Muscle of back (tissue), 3 donors: ENCODE measurements at regions not wholly inside any gene's neighbourhood (a gene's known extent, or its start where the extent isn't known, plus 50 kb on each side); places are given as distances from the start of the nearest gene placed in this dataset.

Experiments used
- DNase-seq, 3 donors: peaks; one replicate each; pipeline versions ENCODE4 v3.0.0 to v3.0.0-alpha.2; 2013

- DNase-seq = no peak
Measured at GRCh38 chr6:40798069-40798770, 211.1 kb upstream of the LRFN2 start.

DNA sequence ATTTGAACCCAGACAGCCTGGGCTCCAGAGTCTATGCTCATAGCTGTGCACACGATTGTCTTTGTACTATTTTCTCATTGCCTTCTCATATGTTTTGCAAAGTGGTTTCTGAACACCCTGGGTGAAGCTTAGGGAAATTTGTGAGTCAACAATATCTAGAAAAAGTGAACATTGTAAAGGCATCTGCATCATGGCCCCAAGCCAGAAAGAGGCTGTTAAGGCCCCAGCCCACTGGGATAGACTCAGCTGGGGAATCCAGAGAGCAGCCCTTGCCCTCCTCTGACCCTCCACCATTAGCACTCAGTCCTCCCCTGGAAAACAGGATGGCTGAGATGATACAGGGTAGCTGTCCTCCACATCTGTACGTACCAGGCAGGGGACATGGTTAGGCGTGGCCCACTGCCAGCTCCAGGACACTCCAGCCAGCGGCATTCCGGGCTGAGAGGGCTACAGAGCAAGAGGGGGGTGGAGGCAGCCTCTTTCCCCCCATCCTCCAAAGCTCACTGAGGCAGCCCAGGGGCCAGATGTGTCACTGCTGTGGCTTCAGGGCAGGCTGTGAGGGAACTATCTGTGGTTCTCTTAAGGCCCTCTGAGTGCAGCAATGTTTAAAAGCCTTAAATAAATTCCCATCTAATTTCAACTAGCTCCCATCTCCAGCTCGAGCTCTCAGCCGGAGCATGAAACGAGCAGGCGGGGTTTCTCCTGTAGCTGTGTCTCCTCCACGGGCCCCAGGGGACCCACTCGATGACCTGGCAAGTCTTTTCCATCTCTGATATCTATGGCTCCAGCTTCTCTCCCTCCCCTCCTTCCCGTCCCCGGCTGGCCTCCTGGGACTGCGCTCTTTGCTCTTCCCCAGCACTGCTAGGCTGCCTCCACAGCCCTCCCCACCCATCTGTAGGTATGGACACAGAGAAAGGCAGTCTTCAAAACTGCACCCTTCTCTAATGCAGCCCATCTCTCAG lies 209.4 kb upstream of the LRFN2 start:
- peak in 1 of 3 donors; percentile 23 for DNase-seq

DNA sequence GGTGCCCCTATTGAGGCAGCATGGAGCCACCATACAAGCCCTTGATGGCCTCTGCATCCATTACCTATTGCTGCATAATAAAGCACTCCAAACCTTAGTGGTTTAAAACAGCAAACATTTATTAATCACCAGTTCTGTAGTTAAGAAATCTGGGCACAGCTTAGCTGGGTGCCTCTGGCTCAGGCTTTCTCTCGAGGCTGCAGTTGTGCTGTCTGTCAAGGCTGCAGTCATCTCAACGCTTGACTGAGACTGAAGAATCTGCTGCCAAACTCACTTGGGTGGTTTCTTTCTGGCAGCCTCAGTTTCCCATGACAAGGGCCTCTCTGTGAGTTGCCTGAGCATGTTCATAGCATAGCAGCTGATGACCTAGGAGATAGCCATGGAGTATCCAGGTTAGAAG lies 207.4 kb upstream of the LRFN2 start:
- no peak for DNase-seq

GRCh38 chr6:40792183-40792582 lies 205.0 kb upstream of the LRFN2 start:
- DNase-seq = no peak

- DNase-seq = no peak
Measured at GRCh38 chr6:40791004-40791403, 203.8 kb upstream of the LRFN2 start.

- DNase-seq = peak in 1 of 3 donors; percentile 49
Measured at GRCh38 chr6:40788661-40789655, 201.8 kb upstream of the LRFN2 start.

DNA sequence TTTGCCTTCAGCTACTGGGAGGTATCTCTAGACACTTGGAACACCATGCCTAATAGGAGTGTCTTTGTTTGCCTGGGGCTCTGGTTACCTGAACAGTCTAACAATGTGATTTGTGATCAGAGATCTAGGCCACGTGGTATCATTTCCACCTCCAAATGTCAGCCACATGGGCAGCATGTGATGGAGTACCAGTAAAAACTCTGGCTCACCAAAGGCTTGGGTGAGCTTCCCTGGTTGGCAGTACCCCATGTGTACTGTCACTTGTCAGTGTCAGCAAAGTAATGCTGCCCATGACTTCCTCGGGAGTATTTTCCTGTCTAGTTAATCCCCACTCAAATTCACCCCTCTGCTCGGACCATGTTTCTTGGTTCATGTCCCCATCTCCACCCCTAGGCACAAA lies 195.2 kb upstream of the LRFN2 start:
- no peak for DNase-seq

DNA sequence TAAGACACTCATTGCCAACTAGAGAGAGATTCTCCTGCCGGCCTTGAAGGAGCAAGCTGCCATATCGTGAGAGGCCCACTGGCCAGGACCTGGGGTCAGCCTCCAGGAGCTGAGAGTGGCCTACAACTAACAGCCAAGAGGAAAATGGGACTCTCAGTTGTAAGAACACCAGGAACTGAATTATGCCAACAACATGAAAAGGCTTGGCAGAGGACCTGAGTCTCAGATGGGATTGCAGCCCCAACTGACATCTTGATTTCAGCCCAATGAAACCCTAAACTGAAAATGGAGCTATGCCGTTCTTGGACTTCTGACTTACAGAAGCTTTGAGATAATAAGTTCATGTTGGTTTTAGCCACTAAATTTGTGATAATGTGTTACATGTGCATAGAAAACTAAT lies 193.5 kb upstream of the LRFN2 start:
- no peak for DNase-seq

DNA sequence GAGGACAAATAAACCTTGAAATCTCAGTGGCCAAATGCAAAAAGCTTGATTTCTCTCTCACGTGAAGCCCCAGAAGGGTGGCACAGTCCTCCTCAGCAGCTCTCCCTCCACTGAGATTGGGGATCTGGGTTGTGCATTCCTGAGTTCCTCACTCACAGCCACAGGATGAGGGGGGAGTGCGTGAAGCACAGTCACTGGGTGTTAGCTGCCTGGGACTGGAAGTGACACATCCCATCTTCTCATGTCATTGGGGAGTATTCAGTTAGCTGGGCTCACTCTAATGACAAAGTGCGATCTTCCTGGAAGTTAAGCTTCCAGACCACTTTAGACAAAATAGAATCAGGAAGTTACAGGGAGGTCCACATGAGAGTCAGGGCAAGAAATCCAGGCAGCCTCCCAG lies 192.2 kb upstream of the LRFN2 start:
- DNase-seq = peak in 1 of 3 donors; percentile 58

DNA sequence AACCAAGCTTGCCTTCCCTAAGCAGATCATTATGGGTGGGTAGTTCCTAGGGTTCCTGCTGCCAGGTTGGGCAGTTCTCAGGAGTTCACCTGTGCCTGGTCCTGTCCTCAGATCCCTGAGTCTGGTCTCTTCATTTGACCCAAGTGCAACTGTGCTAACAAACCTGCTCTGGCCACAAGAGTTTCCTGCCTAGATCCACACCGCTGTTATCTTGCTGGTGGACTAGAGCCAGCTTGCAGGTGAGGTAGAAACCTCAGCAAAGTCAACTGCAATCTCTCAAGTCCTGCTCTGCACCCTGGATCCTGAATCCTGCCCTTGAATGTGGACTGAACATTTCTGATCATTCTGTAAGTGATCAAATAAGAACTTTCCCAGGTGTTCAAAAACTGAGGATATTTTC lies 191.8 kb upstream of the LRFN2 start:
- no peak for DNase-seq

DNA sequence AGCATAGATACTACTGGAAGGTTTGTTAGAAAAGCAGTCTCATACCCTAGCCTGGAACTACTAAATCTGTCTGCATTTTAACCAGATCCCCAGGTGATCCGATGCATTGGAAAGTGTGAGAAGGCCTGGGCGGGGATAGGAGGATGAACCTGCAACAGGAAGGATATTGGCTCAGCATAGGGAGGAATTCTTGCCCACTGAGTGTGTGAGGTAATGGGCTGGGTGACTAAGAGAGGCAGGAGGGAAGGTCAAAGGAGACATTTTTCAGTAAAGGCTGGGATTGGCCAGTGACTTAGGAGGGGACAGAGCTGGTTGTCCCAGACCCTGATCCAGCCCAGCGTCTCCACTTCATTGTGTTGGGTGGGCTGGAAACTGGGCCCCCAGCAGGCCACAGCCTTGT lies 191.0 kb upstream of the LRFN2 start:
- DNase-seq = no peak

DNA sequence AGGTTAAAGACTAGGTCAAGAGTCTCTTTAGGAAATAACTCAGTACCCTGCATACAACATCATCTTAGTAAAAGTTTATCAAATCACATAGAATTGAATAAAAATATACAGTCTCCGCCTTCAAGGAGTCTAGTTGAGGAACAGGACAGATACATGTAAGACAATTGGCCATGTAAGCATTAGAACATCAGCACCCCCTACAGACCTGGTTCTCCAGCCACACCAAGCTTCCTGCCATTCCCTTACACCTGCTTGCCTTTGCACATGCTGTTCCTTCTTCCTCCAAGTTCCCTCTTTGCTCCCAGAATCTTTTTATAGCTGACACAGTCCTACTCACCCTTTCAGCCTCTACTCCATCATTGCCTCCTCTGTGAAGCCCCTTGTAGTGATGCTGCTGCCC lies 187.8 kb upstream of the LRFN2 start:
- no peak for DNase-seq

DNA sequence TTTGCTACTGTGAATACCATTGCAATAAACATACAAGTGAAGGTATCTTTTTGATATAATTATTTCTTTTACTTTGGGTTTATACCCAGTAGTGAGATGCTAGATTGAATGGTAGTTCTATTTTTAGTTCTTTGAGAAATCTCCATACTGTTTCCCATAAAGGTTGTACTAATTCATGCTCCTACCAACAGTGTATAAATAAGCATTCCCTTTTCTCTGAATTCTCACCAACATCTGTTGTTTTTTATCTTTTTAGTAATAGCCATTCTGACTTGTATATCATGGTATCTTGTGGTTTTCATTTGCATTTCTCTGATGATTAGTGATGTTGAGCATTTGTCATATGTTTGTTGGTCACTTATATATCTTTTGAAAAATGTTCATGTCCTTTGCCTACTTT lies 183.6 kb upstream of the LRFN2 start:
- DNase-seq = no peak

DNA sequence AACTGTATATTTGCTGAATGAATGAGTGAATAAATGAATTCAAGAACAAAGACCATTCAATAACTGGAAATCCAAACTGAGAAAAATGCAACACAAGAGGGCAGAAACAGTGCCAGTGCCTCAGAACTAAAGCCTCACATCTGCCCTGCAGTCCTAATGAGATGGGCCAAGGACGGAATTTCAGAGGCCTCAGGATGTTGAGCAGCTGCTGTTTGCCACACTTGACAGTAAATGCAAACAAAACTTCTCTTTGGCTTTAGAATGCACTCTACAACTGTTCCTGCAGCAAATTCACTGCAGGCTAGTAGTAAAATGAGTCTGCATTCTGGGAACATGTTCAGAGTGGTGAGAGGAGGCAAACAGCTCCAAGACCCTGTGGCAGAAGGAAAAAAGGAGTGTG lies 177.6 kb upstream of the LRFN2 start:
- no peak for DNase-seq

DNA sequence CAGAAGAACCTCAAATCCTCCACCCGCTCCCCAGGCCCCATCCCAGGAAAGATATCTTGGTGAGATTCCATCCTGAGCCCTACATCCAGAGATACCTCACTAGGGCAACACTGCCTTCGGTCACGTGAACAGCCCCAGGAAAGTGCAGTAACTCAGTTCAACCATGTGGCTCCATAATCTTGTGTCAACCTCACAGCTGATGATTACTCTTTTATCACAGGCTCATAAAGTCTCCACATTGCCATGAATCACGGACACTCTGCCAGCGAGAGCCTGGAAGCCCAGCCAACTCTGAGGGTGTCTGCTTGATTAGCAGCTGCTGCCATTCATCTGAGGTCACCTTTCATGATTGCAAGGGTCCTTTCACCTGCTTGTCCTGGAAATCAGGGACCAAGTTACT lies 175.8 kb upstream of the LRFN2 start:
- no peak for DNase-seq

GRCh38 chr6:40760887-40761286 lies 173.7 kb upstream of the LRFN2 start:
- DNase-seq = no peak

DNA sequence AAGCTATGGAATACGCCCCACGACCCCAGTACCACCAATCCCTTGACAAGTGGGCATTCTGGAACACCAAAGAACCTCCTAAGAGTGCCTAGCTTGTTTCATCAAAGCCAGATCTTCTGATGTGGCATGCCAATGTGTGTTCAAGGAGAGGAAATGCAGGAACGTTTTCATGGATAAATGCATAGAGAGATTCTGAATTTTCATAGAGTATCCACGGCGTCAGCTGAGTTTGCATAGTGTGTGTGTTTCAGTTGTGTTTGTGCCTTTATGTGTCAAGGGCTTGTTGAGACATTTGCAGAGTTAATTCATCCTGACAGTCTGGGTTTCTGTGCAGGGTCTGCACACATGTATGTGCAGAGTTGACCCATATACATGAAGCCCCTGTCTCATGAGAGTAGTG lies 172.7 kb upstream of the LRFN2 start:
- DNase-seq = no peak

- no peak for DNase-seq
Measured at GRCh38 chr6:40759264-40759663, 172.1 kb upstream of the LRFN2 start.

GRCh38 chr6:40755749-40756452 lies 168.7 kb upstream of the LRFN2 start:
- DNase-seq = peak in 1 of 3 donors; percentile 63

DNA sequence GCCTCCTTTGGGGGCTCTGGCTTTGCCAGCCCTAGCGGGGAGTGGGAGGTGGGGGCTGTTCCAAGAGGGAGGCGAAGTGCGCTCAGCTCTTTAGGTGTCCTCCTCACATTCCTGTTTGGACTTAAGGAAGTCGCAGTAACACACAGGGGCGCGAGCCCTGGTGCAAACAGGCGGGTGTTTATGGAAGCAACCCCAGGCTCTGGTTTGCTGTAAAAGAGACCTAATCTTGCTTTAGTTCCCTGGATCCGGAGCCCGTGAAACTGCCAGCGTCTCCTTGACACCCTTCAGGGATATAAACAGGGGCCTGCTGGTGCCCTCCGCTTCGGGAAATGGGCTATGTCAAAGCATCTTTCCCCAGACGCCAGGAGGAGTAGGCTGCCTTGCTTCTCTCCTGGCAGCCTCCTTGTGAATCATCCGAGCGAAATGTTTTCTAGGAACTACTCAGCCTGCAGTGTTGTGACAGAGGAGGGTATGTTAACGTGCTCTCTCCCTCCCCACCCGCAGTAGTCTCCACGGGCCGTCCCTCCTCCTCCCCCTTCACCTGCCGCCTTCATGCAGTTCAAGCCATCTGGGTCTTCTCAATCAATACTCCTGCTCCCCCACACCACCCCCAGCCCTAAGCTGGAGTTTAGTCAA lies 168.0 kb upstream of the LRFN2 start:
- DNase-seq = peak in 1 of 3 donors; percentile 52
